GM04504 (cell line): ENCODE measurements at regions not wholly inside any gene's neighbourhood (a gene's known extent, or its start where the extent isn't known, plus 50 kb on each side); places are given as distances from the start of the nearest gene placed in this dataset.

ENCODE experiments used
- DNase-seq: peaks from one replicate; pipeline ENCODE4 v3.0.0-alpha.2; 2012; ENCODE audit warnings: low read depth

DNA sequence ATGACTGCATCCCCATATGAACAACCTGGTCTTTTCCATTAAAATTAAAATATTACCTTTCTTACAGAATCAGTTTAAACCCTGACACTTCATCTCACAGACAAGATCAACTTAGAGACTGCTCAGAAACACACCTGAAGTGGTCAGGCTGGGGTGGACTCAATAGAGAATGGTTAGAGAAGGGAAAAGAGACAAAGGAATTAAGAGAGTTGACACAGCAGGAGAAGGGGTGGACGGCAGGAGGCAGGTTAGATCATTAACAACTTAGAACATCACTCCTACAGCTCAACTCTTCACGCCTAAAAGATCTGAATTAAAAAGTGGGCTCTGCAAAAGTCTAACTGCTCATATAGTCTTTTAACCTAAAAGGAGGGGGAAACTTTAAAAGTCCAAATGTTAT is 157.7 kb upstream of the COL1A2 start:
- DNase-seq = no peak

DNA sequence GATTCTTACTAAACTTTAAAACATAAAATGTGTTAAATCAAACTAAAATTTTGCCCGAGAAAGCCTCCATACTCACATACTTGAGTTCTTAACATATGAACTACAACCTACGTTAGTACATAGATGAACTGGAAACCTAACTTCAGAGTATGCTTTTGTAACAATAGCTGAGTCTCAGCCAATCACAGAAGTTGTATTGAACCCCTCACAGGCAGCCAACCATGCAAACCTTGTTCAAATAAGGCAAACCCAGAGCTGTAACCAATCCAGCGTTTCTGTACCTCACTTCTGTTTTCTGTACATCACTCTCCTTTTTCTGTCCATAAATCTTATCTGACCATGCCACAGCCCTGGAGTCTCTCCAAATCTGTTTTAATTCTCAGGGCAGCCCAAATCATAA is 157.3 kb upstream of the COL1A2 start:
- DNase-seq = no peak

DNA sequence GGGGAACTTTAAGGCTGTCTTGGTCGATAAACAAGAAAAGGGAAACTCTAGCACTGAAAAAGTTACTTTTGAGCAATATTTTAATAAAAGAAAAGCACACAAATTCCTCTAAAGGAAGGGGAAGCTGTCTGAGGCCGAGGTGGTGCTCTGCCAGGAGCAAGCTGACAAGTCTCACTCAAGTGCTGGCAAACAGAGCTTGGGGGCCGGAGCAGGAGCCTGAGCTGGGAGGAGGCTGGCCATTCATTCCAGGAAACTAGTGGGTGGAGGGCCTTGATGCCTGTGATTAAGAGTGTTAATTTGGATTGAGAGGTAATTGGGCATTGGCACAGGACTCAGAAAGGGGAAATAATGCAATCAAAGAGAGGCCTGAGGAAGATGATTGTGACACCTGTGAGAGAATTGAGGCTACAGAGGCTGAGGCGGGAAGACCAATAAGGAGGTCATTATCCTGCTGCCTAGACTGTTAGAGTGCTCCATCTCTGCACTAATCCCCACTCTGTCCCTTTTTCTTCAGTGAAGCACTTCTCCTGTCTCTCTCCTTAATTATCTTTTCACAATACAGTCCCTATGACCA is 154.9 kb upstream of the COL1A2 start:
- no peak for DNase-seq

DNA sequence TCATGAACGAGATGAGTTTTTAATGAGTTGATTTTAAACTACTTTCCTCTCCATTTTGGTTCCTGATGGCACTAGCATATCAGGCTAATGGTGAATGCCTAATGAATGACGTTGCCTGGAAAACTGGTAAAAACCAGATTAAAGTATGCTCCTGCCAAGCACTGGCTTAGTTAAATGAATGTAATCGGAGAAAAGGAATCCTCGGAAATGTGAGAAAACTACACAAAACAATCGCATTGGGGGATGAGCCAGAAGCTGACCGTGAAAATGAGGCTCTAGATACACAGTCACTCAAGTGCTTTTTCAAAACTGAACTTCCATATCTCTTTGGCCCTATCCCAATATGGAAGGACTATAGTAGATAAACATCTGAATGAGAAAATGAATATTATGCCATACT is 153.8 kb upstream of the COL1A2 start:
- DNase-seq = no peak

DNA sequence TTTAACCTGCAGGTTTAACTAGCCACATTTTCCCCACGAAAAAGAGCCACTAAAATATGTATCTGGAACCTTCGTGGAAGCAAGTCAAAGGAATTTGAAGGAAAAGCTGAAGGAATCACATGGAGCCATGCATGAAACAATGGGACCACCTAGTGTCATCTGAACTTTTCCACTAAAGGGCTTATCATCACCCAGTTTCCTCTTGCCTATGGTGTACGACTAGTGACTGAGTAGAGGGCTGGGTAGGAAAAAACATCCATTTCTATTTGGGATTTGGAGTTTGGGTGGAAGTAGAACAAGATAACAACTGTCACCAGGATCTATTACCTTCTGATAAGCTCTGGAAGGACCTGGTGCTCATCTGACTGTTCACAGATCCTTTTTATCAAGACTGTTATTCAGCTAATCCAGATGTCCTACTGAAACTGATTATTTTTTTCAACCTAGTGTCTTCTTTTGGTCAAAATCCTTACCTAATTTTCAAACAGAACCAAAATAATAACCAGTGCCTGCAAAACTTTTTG is 153.2 kb upstream of the COL1A2 start:
- DNase-seq = no peak

DNA sequence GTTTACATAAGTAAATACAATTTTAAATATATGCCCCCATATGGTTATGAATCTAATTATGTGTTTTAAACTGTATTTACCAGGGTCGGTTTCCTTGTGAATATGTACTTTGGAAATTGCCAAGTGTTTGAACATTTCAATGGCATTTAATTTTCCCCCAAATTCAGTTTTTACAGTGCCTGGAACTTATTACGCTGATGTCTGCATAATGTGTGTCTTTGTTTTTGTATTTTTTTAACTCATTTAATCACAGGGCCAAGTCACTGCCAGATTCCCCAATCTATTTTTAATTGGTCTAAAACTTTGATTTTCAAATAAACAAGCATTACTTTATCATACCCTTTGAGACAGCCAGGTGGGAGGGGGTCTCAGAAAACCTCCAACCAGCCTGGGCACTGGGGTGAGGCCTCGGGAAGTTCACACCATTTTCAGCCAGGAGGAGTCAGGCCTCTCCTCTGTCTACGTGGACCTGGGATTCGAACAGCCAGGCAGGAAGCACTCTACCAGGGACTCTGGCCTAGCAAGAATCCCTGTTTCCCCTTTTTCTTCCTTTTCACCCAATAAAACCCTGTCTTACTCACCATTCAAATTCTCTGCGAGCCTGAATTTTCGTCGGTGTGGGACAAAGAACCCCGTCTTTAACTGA is 151.5 kb upstream of the COL1A2 start:
- DNase-seq = no peak

DNA sequence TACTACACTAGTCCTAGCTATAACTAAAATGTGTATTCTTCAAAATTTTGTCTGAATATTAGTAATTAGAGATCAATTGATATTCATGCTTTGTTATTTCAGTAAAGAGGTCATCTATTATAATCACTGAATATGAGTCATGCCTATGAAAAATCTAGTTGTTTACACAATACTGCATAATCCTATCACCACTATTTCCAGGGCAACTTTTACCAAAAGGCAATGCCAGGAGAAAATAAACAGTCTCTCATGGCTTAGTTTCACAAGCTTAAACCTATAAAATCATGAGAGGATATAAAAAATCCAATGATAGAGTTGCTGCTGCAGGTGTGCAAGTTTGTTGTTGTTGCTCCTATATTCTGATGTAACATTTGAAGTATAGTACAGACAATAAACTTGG is 149.9 kb upstream of the COL1A2 start:
- DNase-seq = no peak

- no peak for DNase-seq
These were observed 149.2 kb upstream of the COL1A2 start for GRCh38 chr7:94245500-94245899.

GRCh38 chr7:94247970-94248369 is 146.7 kb upstream of the COL1A2 start:
- no peak for DNase-seq

DNA sequence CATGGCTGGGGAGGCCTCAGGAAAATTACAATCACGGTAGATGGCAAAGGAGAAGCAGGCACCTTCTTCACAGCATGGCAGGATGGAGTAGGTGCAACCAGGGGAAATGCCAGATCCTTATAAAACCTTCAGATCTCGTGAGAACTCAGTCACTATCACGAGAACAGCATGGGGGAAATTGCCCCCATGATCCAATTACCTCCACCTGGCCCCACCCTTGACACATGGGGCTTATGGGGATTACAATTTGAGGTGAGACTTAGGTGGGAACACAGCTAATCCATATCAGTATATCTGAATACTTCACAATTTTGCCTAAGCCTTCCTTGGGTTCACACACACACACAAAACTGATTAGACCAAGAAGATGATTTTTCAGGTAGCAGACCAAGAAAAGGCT is 145.1 kb upstream of the COL1A2 start:
- no peak for DNase-seq

- DNase-seq = no peak
These were observed 144.6 kb upstream of the COL1A2 start for GRCh38 chr7:94250124-94250523.

DNA sequence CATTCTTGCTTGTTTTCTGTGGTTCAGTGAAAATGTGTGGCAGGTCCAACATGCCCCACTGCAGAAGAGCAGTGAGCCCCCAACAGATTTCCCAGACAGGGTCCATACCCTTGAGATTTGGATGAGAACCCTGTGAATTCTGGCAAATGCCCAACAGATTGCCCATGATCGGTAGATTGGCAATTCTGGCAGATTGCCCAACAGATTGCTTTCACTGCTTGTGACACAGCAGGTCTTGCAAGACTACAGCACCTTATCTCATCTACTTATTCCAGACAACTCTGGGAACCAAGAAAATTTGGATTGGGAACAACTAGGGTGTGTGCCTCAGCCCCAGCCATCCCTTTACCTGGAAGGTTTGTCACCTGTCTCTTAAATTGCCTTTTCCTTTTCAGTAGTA is 143.7 kb upstream of the COL1A2 start:
- no peak for DNase-seq

- no peak for DNase-seq
These were observed 142.6 kb upstream of the COL1A2 start for GRCh38 chr7:94252124-94252523.

DNA sequence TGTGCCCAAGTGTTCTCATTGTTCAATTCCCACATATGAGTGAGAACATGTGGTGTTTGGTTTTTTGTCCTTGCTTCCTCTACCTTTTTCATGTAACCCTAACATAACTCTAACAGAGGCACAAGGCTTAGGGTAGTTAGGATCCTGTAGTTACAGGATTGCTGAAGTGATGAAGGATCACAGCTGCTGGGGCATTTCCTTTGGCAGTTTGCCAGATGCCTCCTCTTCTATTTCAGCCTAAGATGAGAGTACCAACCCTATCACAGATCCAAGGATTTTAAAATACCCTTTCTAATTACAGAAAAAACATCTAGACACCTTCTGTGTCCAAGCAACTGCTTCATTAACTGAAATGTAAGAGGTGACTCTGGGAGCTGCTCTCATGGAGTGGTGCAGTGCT is 141.7 kb upstream of the COL1A2 start:
- no peak for DNase-seq

- no peak for DNase-seq
These were observed 141.0 kb upstream of the COL1A2 start for GRCh38 chr7:94253686-94254085.

GRCh38 chr7:94258418-94259300 is 136.0 kb upstream of the COL1A2 start:
- no peak for DNase-seq

GRCh38 chr7:94261067-94261466 is 133.6 kb upstream of the COL1A2 start:
- no peak for DNase-seq

- no peak for DNase-seq
These were observed 129.9 kb upstream of the COL1A2 start for GRCh38 chr7:94264756-94265155.

DNA sequence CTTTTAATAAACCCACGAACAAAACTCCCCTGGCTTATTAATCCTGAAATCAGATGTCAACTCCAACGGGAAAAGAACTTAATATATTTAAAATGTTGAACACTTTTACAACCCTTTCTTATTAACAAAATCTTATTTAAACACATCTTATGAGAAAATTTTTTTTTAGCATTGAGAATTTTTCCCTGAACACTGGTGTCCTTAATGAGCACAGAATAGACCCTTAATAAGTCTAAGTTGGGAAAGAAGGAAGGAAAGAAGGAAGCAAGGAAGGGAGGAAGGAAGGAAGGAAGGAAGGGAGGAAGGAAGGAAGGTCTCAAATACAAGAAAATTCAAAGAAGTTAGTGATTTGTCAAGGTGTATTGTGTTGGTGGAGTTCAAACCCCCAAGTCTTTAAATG is 129.2 kb upstream of the COL1A2 start:
- DNase-seq = no peak

GRCh38 chr7:94266238-94266644 is 128.5 kb upstream of the COL1A2 start:
- DNase-seq = peak; percentile 62

- DNase-seq = no peak
These were observed 123.9 kb upstream of the COL1A2 start for GRCh38 chr7:94270772-94271171.

DNA sequence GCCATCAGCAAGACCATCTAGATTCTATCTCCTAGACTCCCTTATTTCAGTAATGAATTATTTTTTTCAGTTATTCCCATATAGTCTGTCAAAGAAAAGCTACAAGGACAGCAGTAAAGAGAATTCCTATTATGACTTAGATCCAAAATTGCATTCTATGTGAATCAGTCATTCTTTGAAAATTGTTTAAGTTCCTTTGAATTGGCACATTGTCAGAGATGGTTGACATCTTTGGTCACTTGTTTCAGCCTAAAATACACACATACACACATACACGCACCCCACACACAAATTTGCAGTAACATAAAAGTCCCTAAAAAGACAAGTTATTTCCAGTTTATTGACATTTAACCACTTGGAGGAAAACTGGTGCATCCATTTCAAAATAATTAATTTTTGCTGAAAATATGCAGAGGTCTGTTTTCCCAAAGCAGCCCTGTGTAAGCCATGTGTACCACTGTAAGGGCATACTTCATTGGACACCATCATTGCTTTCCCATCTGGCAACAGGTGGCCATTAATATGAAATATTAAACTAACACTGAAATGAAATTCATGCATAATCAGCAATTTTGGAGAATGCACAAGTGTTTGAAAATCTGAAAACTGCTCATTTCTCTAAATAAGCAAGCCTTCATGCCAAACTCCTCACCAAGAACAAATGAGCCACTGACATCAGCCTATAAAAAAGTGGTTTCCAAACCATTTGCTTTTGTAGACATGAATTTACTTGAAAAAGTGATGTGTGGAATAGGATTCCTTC is 121.7 kb upstream of the COL1A2 start:
- DNase-seq = no peak
